AG04450 (cell line): ENCODE measurements at regions not wholly inside any gene's neighbourhood (a gene's known extent, or its start where the extent isn't known, plus 50 kb on each side); places are given as distances from the start of the nearest gene placed in this dataset.

Source experiments
- CTCF ChIA-PET: fragments of 300-600, 350-600 bp; formaldehyde crosslinking; extraction: SDS; loops from one replicate; lab custom pipeline; 2022; ENCODE audit warnings: antibody characterized with exemption, inconsistent platforms; lab: Charles Lee
- POLR2A ChIA-PET: fragments of 350-600 bp; formaldehyde crosslinking; extraction: SDS; loops from one replicate; lab custom pipeline; 2021; ENCODE audit warnings: antibody characterized with exemption, inconsistent platforms; lab: Yijun Ruan, JAX
- DNase-seq: peaks from one replicate; pipeline ENCODE4 v3.0.0-alpha.2; 2011; ENCODE audit warnings: low read depth, low spot score
- H3K27ac ChIP-seq: one replicate; pipeline ENCODE4 v1.5.1; 2012; ENCODE audit warnings: low read depth, low read length, control low read depth
- H3K27me3 ChIP-seq: one replicate; pipeline ENCODE4 v1.6.0; 2012; ENCODE audit warnings: low read length; ENCODE audit not compliant: control insufficient read depth, insufficient read depth
- H3K4me3 ChIP-seq: 2 replicates; pipeline ENCODE4 v1.5.1; 2011; ENCODE audit warnings: mild to moderate bottlenecking, low read depth, low read length, control low read depth
- H3K9me3 ChIP-seq: 2 replicates; pipeline ENCODE4 v1.5.1; 2012; ENCODE audit warnings: low read length; ENCODE audit not compliant: control insufficient read depth, insufficient read depth
- CTCF ChIP-seq: IDR thresholded peaks from 2 replicates; pipeline ENCODE4 v1.5.1; 2011; ENCODE audit warnings: low read depth, low read length, control low read depth, inconsistent platforms

GRCh38 chr5:17720071-17720470 lies 85.8 kb downstream of the TAF11L14 start:
- Histone ChIP-seq H3K9me3 (peaks cover 6% of the 10 kb centered on the region; the same call in 1 of the 2 replicates), H3K27me3 (no peaks in the 10 kb centered on the region)
- POLR2A ChIA-PET: no interaction called here

GRCh38 chr5:17723876-17724275 lies 89.6 kb downstream of the TAF11L14 start:
- Histone ChIP-seq H3K4me3 (no peak overlapping the region), H3K27ac (no peak overlapping the region), H3K9me3 (peaks cover 6% of the 10 kb centered on the region; the same call in 1 of the 2 replicates), H3K27me3 (no peaks in the 10 kb centered on the region)
- TF ChIP-seq CTCF: no peak
- CTCF ChIA-PET: interaction anchor here (1.2 kb wide), 1 partner anchor 508 kb away, joined by 6 read pairs; no protein-coding TSS in a partner anchor
- POLR2A ChIA-PET: no interaction called here
- no peak for DNase-seq

More at GRCh38 chr5:17720071-17720470, 85.8 kb downstream of the TAF11L14 start:
- Histone ChIP-seq H3K27ac (no peak overlapping the region), H3K4me3 (no peak overlapping the region)
- DNase-seq: no peak
- TF ChIP-seq CTCF: no peak
- CTCF ChIA-PET: no interaction called here

- CTCF ChIA-PET: interaction anchor here (0.6 kb wide), 1 partner anchor 395 kb away, joined by 3 read pairs; no protein-coding TSS in a partner anchor
- DNase-seq: no peak
Observed at GRCh38 chr5:17727098-17727497, 92.8 kb downstream of the TAF11L14 start.

GRCh38 chr5:17730421-17730820 lies 96.2 kb downstream of the TAF11L14 start:
- CTCF ChIA-PET: interaction anchor here (1.3 kb wide), 1 partner anchor 514 kb away, joined by 3 read pairs; no protein-coding TSS in a partner anchor

More at GRCh38 chr5:17727098-17727497, 92.8 kb downstream of the TAF11L14 start:
- Histone ChIP-seq H3K4me3 (no peak overlapping the region), H3K27ac (no peak overlapping the region), H3K9me3 (no peaks in the 10 kb centered on the region), H3K27me3 (no peaks in the 10 kb centered on the region)
- TF ChIP-seq CTCF: no peak
- POLR2A ChIA-PET: no interaction called here

More at GRCh38 chr5:17730421-17730820, 96.2 kb downstream of the TAF11L14 start:
- no peak for DNase-seq
- TF ChIP-seq CTCF: no peak
- no peaks in the 10 kb centered on the region; the same call in 1 of the 2 replicates for H3K9me3 ChIP-seq
- no peak overlapping the region for H3K27ac ChIP-seq
- no peak overlapping the region for H3K4me3 ChIP-seq
- H3K27me3 ChIP-seq: no peaks in the 10 kb centered on the region
- POLR2A ChIA-PET: no interaction called here
